ENCODE measurements at regions not wholly inside any gene's neighbourhood (a gene's known extent, or its start where the extent isn't known, plus 50 kb on each side); places are given as distances from the start of the nearest gene placed in this dataset.
"Not testable (repeated sequence)": the region's sequence is repeated elsewhere in the genome, so short reads cannot be mapped to it uniquely, and the experiment has no call there.

- WGBS (ENCODE audit: low lambda C conversion rate, missing lambda C conversion rate) = no CpG with 5 or more reads among the region's 4 CpGs
- H3K9me2 ChIP-seq (replicated peaks; ENCODE audit: insufficient read depth) = not testable (repeated sequence)
Measured at GRCh38 chr1:120614931-120615639, 108.7 kb upstream of the NBPF26 start.

GRCh38 chr1:120617493-120617892 lies 106.3 kb upstream of the NBPF26 start:
- not testable (repeated sequence) for H3K79me2 ChIP-seq; H3K36me3 ChIP-seq (replicated peaks; ENCODE audit: insufficient read depth, low read depth); H3K9me2 ChIP-seq (replicated peaks; ENCODE audit: insufficient read depth); DNase-seq (ENCODE audit: low spot score); H3K27me3 ChIP-seq; H3K4me2 ChIP-seq; H3K27ac ChIP-seq; H2AFZ ChIP-seq; H3K9me3 ChIP-seq (ENCODE audit: low read depth); H3K4me3 ChIP-seq; H4K20me1 ChIP-seq (ENCODE audit: insufficient read depth, poor library complexity, severe bottlenecking); H3K4me1 ChIP-seq (ENCODE audit: insufficient read depth)
- no CpG with 5 or more reads among the region's 3 CpGs for WGBS (ENCODE audit: low lambda C conversion rate, missing lambda C conversion rate)

More at GRCh38 chr1:120614931-120615639, 108.7 kb upstream of the NBPF26 start:
- not testable (repeated sequence) for H3K36me3 ChIP-seq (replicated peaks; ENCODE audit: insufficient read depth, low read depth); H3K79me2 ChIP-seq; DNase-seq (ENCODE audit: low spot score); H4K20me1 ChIP-seq (ENCODE audit: insufficient read depth, poor library complexity, severe bottlenecking); H3K4me1 ChIP-seq (ENCODE audit: insufficient read depth); H3K4me3 ChIP-seq; H3K27ac ChIP-seq; H3K9me3 ChIP-seq (ENCODE audit: low read depth); H3K27me3 ChIP-seq; H2AFZ ChIP-seq; H3K4me2 ChIP-seq

DNA sequence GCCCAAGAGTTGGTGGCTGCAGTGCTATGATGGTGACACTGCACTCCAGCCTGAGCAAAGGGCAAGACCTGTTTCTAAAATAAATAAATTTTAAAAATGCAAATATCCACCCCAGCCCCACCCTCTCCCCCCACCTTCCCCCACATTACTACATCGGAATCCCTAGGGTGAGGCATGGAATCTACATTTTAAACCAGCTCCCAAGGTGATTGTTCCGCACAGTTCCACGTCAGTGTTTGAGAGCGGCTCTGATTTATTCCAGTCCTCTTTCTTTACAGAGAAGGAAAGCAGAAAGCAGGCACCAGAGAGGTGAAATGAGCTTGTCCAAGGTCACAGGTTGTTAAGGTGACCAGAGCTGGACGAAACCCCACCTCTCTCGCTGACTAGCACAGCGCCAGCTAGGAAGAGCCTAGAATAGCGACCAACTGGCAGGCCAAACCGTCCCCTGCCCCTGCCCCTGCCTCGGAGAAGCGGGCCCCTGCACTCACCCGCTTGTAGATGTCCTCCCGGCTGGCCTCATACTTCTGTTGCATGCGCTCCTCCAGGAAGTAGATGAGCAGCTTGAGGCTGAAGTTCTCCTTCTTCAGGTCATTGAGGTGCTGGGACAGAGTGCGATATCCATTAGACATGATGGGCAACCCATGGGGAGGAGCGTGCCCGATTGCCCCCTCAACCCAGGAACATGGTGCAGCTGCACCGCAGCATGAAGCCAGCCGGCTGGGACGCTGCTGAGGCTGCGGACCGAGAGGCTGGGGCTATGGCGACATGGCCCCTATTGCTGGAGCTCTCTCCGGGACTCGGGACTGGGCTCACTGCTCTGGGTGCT lies 103.7 kb upstream of the NBPF26 start:
- not testable (repeated sequence) for H2AFZ ChIP-seq; H3K9me3 ChIP-seq (ENCODE audit: low read depth); H3K4me2 ChIP-seq; H3K4me3 ChIP-seq; H3K36me3 ChIP-seq (replicated peaks; ENCODE audit: insufficient read depth, low read depth); H3K79me2 ChIP-seq; H4K20me1 ChIP-seq (ENCODE audit: insufficient read depth, poor library complexity, severe bottlenecking); H3K27ac ChIP-seq; H3K9me2 ChIP-seq (replicated peaks; ENCODE audit: insufficient read depth); H3K27me3 ChIP-seq; DNase-seq (ENCODE audit: low spot score); H3K4me1 ChIP-seq (ENCODE audit: insufficient read depth)
- WGBS (ENCODE audit: low lambda C conversion rate, missing lambda C conversion rate) = no CpG with 5 or more reads among the region's 25 CpGs

DNA sequence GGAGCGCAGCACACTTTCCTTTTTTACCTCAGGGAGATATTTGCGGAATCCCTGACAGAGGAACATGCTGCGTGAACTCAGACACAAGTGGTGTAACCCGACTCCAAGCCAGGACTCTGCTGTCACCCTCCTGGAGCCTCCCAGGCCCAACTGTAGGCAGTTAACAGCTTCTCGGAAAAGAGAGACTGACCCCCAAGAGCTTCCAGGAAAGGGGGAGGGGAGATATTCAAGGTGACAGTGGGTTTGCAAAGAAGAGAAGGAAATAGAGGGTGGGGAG lies 103.1 kb upstream of the NBPF26 start:
- no CpG with 5 or more reads among the region's 5 CpGs for whole genome bisulfite sequencing (ENCODE audit: low lambda C conversion rate, missing lambda C conversion rate)
- H3K36me3 ChIP-seq (replicated peaks; ENCODE audit: insufficient read depth, low read depth); H3K4me2 ChIP-seq; H2AFZ ChIP-seq; H3K4me3 ChIP-seq; H3K9me3 ChIP-seq (ENCODE audit: low read depth); H4K20me1 ChIP-seq (ENCODE audit: insufficient read depth, poor library complexity, severe bottlenecking); DNase-seq (ENCODE audit: low spot score); H3K27ac ChIP-seq; H3K27me3 ChIP-seq; H3K4me1 ChIP-seq (ENCODE audit: insufficient read depth); H3K9me2 ChIP-seq (replicated peaks; ENCODE audit: insufficient read depth); H3K79me2 ChIP-seq: not testable (repeated sequence)

DNA sequence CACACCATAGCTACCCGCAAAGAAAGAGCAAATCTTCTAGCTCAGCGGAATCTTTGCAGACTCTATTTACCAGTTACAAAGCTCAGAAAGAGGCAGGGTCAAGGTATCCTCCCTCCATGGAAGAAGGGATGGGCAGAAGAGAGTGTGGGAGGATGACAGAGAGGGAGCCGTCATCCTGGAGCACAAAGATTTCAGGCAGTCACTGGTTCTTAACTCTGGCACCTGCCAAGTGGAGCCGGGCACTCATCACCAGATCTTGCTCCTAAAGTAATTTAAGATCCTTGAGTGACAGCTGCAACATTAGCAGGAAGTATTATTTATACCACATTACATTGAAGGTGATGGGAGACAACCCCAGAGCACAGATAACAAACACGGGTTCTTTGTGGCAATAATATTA lies 102.5 kb upstream of the NBPF26 start:
- H3K9me2 ChIP-seq (replicated peaks; ENCODE audit: insufficient read depth); H3K4me1 ChIP-seq (ENCODE audit: insufficient read depth); H3K36me3 ChIP-seq (replicated peaks; ENCODE audit: insufficient read depth, low read depth); H3K27me3 ChIP-seq; H4K20me1 ChIP-seq (ENCODE audit: insufficient read depth, poor library complexity, severe bottlenecking); DNase-seq (ENCODE audit: low spot score); H3K4me3 ChIP-seq; H3K9me3 ChIP-seq (ENCODE audit: low read depth); H3K79me2 ChIP-seq; H2AFZ ChIP-seq; H3K4me2 ChIP-seq; H3K27ac ChIP-seq: not testable (repeated sequence)
- no CpG with 5 or more reads among the region's 5 CpGs for WGBS (ENCODE audit: low lambda C conversion rate, missing lambda C conversion rate)

DNA sequence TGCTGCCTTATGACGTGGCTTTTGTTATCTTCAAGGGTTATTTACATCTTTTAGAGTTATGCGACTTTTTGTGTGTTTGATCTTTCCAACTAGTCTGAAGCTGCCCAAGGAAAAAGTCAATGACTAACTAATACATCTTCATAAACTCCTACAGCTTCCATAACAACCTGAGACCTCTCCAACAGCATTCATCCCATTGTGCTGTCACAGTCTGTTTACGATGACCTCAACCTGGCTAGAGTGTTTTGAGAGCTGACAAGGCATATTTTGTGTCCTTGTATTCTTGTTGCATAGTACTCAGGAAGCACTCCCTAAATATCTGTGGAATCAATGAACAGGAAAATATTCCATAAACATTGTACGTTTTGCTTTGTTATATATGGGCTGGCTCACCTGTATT lies 100.2 kb upstream of the NBPF26 start:
- H3K4me3 ChIP-seq; H3K36me3 ChIP-seq (replicated peaks; ENCODE audit: insufficient read depth, low read depth); H3K27ac ChIP-seq; H3K4me2 ChIP-seq; H4K20me1 ChIP-seq (ENCODE audit: insufficient read depth, poor library complexity, severe bottlenecking); H3K4me1 ChIP-seq (ENCODE audit: insufficient read depth); H3K79me2 ChIP-seq; H3K27me3 ChIP-seq; DNase-seq (ENCODE audit: low spot score); H3K9me2 ChIP-seq (replicated peaks; ENCODE audit: insufficient read depth); H2AFZ ChIP-seq; H3K9me3 ChIP-seq (ENCODE audit: low read depth): not testable (repeated sequence)
- no CpG with 5 or more reads among the region's 4 CpGs for WGBS (ENCODE audit: low lambda C conversion rate, missing lambda C conversion rate)

GRCh38 chr1:120624565-120625064 lies 99.1 kb upstream of the NBPF26 start:
- H3K9me3 ChIP-seq (ENCODE audit: low read depth); H3K4me3 ChIP-seq; H3K9me2 ChIP-seq (replicated peaks; ENCODE audit: insufficient read depth); H3K27ac ChIP-seq; DNase-seq (ENCODE audit: low spot score); H4K20me1 ChIP-seq (ENCODE audit: insufficient read depth, poor library complexity, severe bottlenecking); H3K36me3 ChIP-seq (replicated peaks; ENCODE audit: insufficient read depth, low read depth); H3K4me1 ChIP-seq (ENCODE audit: insufficient read depth); H3K4me2 ChIP-seq; H3K79me2 ChIP-seq; H3K27me3 ChIP-seq; H2AFZ ChIP-seq: not testable (repeated sequence)
- WGBS (ENCODE audit: low lambda C conversion rate, missing lambda C conversion rate) = 70% methylated on average over 4 of the region's 5 CpGs

GRCh38 chr1:120629832-120630455 lies 93.8 kb upstream of the NBPF26 start:
- not testable (repeated sequence) for DNase-seq (ENCODE audit: low spot score); H3K36me3 ChIP-seq (replicated peaks; ENCODE audit: insufficient read depth, low read depth); H3K27me3 ChIP-seq; H3K4me1 ChIP-seq (ENCODE audit: insufficient read depth); H3K4me3 ChIP-seq; H2AFZ ChIP-seq; H3K79me2 ChIP-seq; H3K9me3 ChIP-seq (ENCODE audit: low read depth); H3K4me2 ChIP-seq; H4K20me1 ChIP-seq (ENCODE audit: insufficient read depth, poor library complexity, severe bottlenecking); H3K9me2 ChIP-seq (replicated peaks; ENCODE audit: insufficient read depth); H3K27ac ChIP-seq
- WGBS (ENCODE audit: low lambda C conversion rate, missing lambda C conversion rate) = no CpG with 5 or more reads among the region's 1 CpG
